ENCODE measurements at regions not wholly inside any gene's neighbourhood (a gene's known extent, or its start where the extent isn't known, plus 50 kb on each side); places are given as distances from the start of the nearest gene placed in this dataset.
A peak's percentile ranks its signal among the peaks of the same experiment; 100 is the strongest.

DNA sequence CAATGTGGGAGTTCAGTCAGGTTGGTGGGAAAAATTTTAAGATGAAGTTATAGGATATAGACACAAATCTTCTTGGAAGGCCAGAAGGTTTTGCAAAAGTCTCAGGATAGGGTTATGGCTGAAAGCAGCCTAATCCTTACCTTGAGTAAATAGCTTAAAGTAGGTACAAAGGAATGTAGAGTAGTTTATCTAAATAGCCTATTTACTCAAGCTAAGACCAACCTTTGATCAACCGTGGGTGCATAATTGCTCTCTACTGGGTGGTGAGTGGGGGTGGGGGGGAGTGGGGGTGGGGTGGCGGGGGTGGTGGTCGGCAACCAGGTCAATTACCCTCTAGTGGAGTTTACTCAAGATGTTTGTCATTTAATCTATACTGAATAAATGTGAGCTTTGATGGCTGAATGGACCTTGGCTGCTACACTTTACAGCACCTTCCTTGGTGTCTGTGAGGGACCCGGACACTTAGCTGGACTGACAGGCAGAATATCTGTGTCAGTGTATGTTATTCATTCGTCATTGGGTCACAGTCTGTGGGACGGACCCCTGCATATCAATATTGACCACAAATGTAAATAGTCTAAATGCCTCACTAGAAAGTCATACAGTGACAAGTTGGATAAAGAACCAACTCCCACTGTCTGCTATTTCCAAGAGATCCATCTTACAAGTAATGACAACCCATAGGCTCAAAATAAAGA, 545.7 kb upstream of the PABPC4L start:
- H3K4me2 ChIP-seq, result peak overlapping the region; percentile 37
- no peaks in the 10 kb centered on the region for H3K27me3 ChIP-seq
- no peaks in the 10 kb centered on the region for H3K79me2 ChIP-seq
- DNase-seq (ENCODE audit: low spot score), result peak; percentile 47
- H2AFZ ChIP-seq, result no peak overlapping the region
- H3K9me3 ChIP-seq (ENCODE audit: low read depth), result no peaks in the 10 kb centered on the region
- H4K20me1 ChIP-seq (ENCODE audit: insufficient read depth, poor library complexity, severe bottlenecking), result no peaks in the 10 kb centered on the region
- H3K4me3 ChIP-seq, result no peak overlapping the region
- no peaks in the 10 kb centered on the region for H3K9me2 ChIP-seq (replicated peaks; ENCODE audit: insufficient read depth)
- H3K4me1 ChIP-seq (ENCODE audit: insufficient read depth), result no peaks in the 10 kb centered on the region
- TF ChIP-seq EZH2 (IDR thresholded peaks at IDR 0.05; ENCODE audit: borderline replicate concordance), result no peak
- no peak for TF ChIP-seq EZH2phosphoT487 (IDR thresholded peaks at IDR 0.05; ENCODE audit: low read depth, severe bottlenecking, unreplicated experiment)
- H3K36me3 ChIP-seq (replicated peaks; ENCODE audit: insufficient read depth, low read depth), result no peaks in the 10 kb centered on the region
- peak overlapping the region; percentile 78 for H3K27ac ChIP-seq
- 49% methylated on average over 4 of the region's 6 CpGs for WGBS (ENCODE audit: low lambda C conversion rate, missing lambda C conversion rate)

DNA sequence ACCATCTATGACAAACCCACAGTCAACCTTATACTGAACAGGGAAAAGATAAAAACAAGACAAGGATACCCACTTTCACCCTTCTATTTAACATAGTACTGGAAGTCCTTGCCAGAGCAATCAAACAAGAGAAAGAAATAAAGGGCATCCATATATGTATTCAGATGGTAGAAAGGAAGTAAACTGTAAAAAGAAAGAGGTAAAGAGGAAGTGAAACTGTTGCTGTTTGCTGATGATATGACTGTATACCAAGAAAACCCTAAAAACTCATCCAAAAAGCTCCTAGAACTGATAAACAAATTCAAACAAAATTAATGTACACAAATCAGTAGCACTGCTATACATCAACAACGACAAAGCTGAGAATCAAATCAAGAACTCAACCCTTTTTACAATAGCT, 538.7 kb upstream of the PABPC4L start:
- DNase-seq (ENCODE audit: low spot score), result no peak
- no peak overlapping the region for H3K4me2 ChIP-seq
- no peak overlapping the region for H2AFZ ChIP-seq
- no peaks in the 10 kb centered on the region for H3K9me3 ChIP-seq (ENCODE audit: low read depth)
- no peak overlapping the region for H3K4me3 ChIP-seq
- 96% methylated on average over 1 of the region's 1 CpG for WGBS (ENCODE audit: low lambda C conversion rate, missing lambda C conversion rate)
- H3K4me1 ChIP-seq (ENCODE audit: insufficient read depth), result no peaks in the 10 kb centered on the region
- no peaks in the 10 kb centered on the region for H3K79me2 ChIP-seq
- no peaks in the 10 kb centered on the region for H4K20me1 ChIP-seq (ENCODE audit: insufficient read depth, poor library complexity, severe bottlenecking)
- no peaks in the 10 kb centered on the region for H3K36me3 ChIP-seq (replicated peaks; ENCODE audit: insufficient read depth, low read depth)
- no peaks in the 10 kb centered on the region for H3K9me2 ChIP-seq (replicated peaks; ENCODE audit: insufficient read depth)
- no peaks in the 10 kb centered on the region for H3K27me3 ChIP-seq
- H3K27ac ChIP-seq, result no peak overlapping the region
- TF ChIP-seq EZH2phosphoT487 (IDR thresholded peaks at IDR 0.05; ENCODE audit: low read depth, severe bottlenecking, unreplicated experiment) (no peak), EZH2 (IDR thresholded peaks at IDR 0.05; ENCODE audit: borderline replicate concordance) (no peak)
- TF ChIP-seq, protein P1, sequence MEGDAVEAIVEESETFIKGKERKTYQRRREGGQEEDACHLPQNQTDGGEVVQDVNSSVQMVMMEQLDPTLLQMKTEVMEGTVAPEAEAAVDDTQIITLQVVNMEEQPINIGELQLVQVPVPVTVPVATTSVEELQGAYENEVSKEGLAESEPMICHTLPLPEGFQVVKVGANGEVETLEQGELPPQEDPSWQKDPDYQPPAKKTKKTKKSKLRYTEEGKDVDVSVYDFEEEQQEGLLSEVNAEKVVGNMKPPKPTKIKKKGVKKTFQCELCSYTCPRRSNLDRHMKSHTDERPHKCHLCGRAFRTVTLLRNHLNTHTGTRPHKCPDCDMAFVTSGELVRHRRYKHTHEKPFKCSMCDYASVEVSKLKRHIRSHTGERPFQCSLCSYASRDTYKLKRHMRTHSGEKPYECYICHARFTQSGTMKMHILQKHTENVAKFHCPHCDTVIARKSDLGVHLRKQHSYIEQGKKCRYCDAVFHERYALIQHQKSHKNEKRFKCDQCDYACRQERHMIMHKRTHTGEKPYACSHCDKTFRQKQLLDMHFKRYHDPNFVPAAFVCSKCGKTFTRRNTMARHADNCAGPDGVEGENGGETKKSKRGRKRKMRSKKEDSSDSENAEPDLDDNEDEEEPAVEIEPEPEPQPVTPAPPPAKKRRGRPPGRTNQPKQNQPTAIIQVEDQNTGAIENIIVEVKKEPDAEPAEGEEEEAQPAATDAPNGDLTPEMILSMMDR (IDR thresholded peaks at IDR 0.05; ENCODE audit: poor library complexity), result no peak

DNA sequence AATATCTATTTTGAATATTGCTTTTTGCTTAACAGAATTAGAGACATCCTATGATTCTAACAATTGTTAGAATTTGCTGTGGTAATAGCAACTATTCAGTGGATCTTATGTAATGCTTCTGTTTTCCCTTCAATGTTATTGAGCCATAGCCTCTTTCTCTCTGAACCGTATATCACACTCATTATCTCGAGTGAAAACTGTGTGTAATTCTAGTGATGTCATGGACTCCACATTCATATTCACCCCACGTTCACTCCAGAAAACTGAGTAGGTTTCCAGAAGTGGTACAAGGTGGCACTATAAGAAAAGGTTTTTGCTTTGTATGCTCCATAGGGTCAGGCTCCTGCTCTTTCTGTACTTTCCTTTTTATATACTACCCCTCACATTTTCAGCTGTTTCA, 534.3 kb upstream of the PABPC4L start:
- TF ChIP-seq EZH2phosphoT487 (IDR thresholded peaks at IDR 0.05; ENCODE audit: low read depth, severe bottlenecking, unreplicated experiment) (no peak), EZH2 (IDR thresholded peaks at IDR 0.05; ENCODE audit: borderline replicate concordance) (no peak)
- TF ChIP-seq, protein P1 (IDR thresholded peaks at IDR 0.05; ENCODE audit: poor library complexity), result no peak
- H3K79me2 ChIP-seq, result no peaks in the 10 kb centered on the region
- no peaks in the 10 kb centered on the region for H3K4me1 ChIP-seq (ENCODE audit: insufficient read depth)
- no peak overlapping the region for H3K4me3 ChIP-seq
- H3K27me3 ChIP-seq, result no peaks in the 10 kb centered on the region
- no peak overlapping the region for H2AFZ ChIP-seq
- no peak overlapping the region for H3K4me2 ChIP-seq
- no peaks in the 10 kb centered on the region for H3K9me2 ChIP-seq (replicated peaks; ENCODE audit: insufficient read depth)
- no peak overlapping the region for H3K27ac ChIP-seq
- H3K9me3 ChIP-seq (ENCODE audit: low read depth), result no peaks in the 10 kb centered on the region
- H3K36me3 ChIP-seq (replicated peaks; ENCODE audit: insufficient read depth, low read depth), result no peaks in the 10 kb centered on the region
- 78% methylated on average over 3 of the region's 3 CpGs for WGBS (ENCODE audit: low lambda C conversion rate, missing lambda C conversion rate)
- H4K20me1 ChIP-seq (ENCODE audit: insufficient read depth, poor library complexity, severe bottlenecking), result no peaks in the 10 kb centered on the region
- DNase-seq (ENCODE audit: low spot score), result no peak

DNA sequence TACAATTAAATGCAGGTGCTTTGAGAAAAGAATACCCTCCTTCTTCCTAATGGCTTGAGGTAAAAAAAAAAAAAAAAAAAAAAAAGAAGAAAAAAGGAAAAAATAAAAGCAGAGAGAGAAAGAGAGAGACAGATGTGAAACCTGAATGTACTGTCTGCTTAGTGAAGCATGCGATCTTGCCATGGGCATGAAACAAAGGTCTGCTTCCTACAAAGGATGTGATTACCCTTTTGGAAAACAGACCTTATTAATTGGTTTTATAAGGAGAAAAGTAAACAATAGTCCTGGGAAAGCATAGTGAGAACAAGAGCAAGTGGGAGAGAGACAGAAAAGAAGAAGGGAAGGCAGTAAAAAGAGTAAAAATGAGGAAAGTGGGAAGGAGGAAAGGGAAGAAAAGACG, 526.1 kb upstream of the PABPC4L start:
- Histone ChIP-seq H3K27me3 (no peaks in the 10 kb centered on the region), H3K27ac (peak overlapping the region; percentile 18), H3K4me2 (peak overlapping the region; percentile 24), H2AFZ (no peak overlapping the region), H3K4me3 (no peak overlapping the region), H3K79me2 (no peaks in the 10 kb centered on the region), H3K9me3 (ENCODE audit: low read depth) (no peaks in the 10 kb centered on the region), H3K4me1 (ENCODE audit: insufficient read depth) (peaks cover 4% of the 10 kb centered on the region), H3K36me3 (replicated peaks; ENCODE audit: insufficient read depth, low read depth) (no peaks in the 10 kb centered on the region), H3K9me2 (replicated peaks; ENCODE audit: insufficient read depth) (no peaks in the 10 kb centered on the region), H4K20me1 (ENCODE audit: insufficient read depth, poor library complexity, severe bottlenecking) (no peaks in the 10 kb centered on the region)
- 80% methylated on average over 2 of the region's 2 CpGs for WGBS (ENCODE audit: low lambda C conversion rate, missing lambda C conversion rate)
- no peak for TF ChIP-seq EZH2phosphoT487 (IDR thresholded peaks at IDR 0.05; ENCODE audit: low read depth, severe bottlenecking, unreplicated experiment)
- no peak for TF ChIP-seq EZH2 (IDR thresholded peaks at IDR 0.05; ENCODE audit: borderline replicate concordance)
- TF ChIP-seq, protein P1 (IDR thresholded peaks at IDR 0.05; ENCODE audit: poor library complexity), result no peak
- DNase-seq (ENCODE audit: low spot score), result no peak
